ENCODE measurements at regions not wholly inside any gene's neighbourhood (a gene's known extent, or its start where the extent isn't known, plus 50 kb on each side); places are given as distances from the start of the nearest gene placed in this dataset.

DNA sequence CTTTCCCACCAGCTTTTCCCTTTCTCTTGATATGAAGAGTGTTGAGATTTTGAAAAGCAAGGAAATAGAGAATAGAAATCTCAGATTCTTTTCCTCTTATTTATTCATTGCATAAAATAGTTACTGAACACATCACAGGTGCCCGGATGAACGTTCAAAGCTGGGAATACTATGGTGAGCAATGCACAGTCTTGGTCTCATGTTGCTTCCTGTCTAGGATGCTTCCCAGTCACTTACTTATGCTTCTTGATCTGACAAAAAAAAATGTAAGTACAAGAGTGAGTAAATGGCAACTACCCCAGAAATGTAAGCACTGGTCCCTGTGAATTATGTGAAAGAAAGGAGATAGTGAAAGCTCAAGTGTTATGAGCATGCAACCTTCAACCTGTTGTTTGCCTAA lies 153.5 kb upstream of the S1PR3 start:
- TF ChIP-seq, protein P1, sequence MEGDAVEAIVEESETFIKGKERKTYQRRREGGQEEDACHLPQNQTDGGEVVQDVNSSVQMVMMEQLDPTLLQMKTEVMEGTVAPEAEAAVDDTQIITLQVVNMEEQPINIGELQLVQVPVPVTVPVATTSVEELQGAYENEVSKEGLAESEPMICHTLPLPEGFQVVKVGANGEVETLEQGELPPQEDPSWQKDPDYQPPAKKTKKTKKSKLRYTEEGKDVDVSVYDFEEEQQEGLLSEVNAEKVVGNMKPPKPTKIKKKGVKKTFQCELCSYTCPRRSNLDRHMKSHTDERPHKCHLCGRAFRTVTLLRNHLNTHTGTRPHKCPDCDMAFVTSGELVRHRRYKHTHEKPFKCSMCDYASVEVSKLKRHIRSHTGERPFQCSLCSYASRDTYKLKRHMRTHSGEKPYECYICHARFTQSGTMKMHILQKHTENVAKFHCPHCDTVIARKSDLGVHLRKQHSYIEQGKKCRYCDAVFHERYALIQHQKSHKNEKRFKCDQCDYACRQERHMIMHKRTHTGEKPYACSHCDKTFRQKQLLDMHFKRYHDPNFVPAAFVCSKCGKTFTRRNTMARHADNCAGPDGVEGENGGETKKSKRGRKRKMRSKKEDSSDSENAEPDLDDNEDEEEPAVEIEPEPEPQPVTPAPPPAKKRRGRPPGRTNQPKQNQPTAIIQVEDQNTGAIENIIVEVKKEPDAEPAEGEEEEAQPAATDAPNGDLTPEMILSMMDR (IDR thresholded peaks at IDR 0.05; ENCODE audit: insufficient read depth, low read depth, low read length): no peak
- TF ChIP-seq EZH2 (IDR thresholded peaks at IDR 0.05; ENCODE audit: insufficient read depth, low read length): no peak

Measured in astrocyte (in vitro differentiated cells and primary cell).